ENCODE measurements at regions not wholly inside any gene's neighbourhood (a gene's known extent, or its start where the extent isn't known, plus 50 kb on each side); places are given as distances from the start of the nearest gene placed in this dataset.

DNA sequence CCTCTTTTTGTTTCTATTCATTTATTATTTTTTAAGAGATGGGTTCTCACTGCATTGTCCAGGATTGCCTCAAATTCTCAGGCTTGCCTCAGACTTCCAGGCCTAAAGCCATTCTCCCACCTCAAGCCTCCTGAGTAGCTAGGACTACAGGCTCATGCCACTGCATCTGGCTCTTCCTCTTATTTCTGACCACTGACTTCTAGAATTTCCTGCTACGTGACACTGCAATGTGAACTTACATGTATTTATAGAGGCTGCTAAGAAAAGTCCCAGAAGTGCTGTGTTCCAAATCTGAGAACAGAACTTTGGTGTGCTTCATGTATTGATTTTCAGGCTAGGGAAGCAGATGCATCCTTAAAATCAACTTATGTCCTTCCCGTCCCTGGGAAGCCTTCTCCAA is 407.4 kb downstream of the RSL24D1 start:
- TF ChIP-seq, protein P1, sequence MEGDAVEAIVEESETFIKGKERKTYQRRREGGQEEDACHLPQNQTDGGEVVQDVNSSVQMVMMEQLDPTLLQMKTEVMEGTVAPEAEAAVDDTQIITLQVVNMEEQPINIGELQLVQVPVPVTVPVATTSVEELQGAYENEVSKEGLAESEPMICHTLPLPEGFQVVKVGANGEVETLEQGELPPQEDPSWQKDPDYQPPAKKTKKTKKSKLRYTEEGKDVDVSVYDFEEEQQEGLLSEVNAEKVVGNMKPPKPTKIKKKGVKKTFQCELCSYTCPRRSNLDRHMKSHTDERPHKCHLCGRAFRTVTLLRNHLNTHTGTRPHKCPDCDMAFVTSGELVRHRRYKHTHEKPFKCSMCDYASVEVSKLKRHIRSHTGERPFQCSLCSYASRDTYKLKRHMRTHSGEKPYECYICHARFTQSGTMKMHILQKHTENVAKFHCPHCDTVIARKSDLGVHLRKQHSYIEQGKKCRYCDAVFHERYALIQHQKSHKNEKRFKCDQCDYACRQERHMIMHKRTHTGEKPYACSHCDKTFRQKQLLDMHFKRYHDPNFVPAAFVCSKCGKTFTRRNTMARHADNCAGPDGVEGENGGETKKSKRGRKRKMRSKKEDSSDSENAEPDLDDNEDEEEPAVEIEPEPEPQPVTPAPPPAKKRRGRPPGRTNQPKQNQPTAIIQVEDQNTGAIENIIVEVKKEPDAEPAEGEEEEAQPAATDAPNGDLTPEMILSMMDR (conservative IDR thresholded peaks at IDR 0.05) = no peak
- no peak for TF ChIP-seq ZFX (IDR thresholded peaks at IDR 0.05)
